ENCODE measurements at regions not wholly inside any gene's neighbourhood (a gene's known extent, or its start where the extent isn't known, plus 50 kb on each side); places are given as distances from the start of the nearest gene placed in this dataset.

- TF ChIP-seq CTCF (IDR thresholded peaks at IDR 0.05) (no peak), YY1 (IDR thresholded peaks at IDR 0.05; ENCODE audit: low read depth) (no peak), ZBTB33 (IDR thresholded peaks at IDR 0.05; ENCODE audit: borderline replicate concordance, low read depth) (no peak), TCF12 (IDR thresholded peaks at IDR 0.05) (no peak), FOXM1 (IDR thresholded peaks at IDR 0.05; ENCODE audit: low read depth) (no peak), SMC3 (IDR thresholded peaks at IDR 0.05; ENCODE audit: low read depth, low read length) (no peak), EP300 (IDR thresholded peaks at IDR 0.05; ENCODE audit: borderline replicate concordance in 1 of 2, low read depth in 1 of 2, low read length in 1 of 2) (no peak), JUND (IDR thresholded peaks at IDR 0.05) (no peak), MXI1 (IDR thresholded peaks at IDR 0.05; ENCODE audit: low read depth, low read length) (no peak)
Measured at GRCh38 chr6:81023007-81023582, 729.4 kb downstream of the TENT5A start.
